ENCODE measurements at regions not wholly inside any gene's neighbourhood (a gene's known extent, or its start where the extent isn't known, plus 50 kb on each side); places are given as distances from the start of the nearest gene placed in this dataset.

- Histone ChIP-seq H3K36me3 (no peaks in the 10 kb centered on the region), H3K4me3 (no peak overlapping the region), H3K4me1 (no peaks in the 10 kb centered on the region), H3K27ac (no peak overlapping the region), H3K9me3 (no peaks in the 10 kb centered on the region), H3K27me3 (no peaks in the 10 kb centered on the region)
- no peak for DNase-seq (ENCODE audit: extremely low spot score in 2 of 2)
- TF ChIP-seq POLR2AphosphoS5 (IDR thresholded peaks at IDR 0.05; ENCODE audit: insufficient read depth in 1 of 2, low read depth in 1 of 2) (no peak), POLR2A (IDR thresholded peaks at IDR 0.05) (no peak), CTCF (IDR thresholded peaks at IDR 0.05) (no peak)
- intact Hi-C loops (cut with DNase I): no loop called here
These were observed 235.9 kb upstream of the CDH6 start for GRCh38 chr5:30957591-30957990.

- Histone ChIP-seq H3K4me3 (no peak overlapping the region), H3K36me3 (no peaks in the 10 kb centered on the region), H3K4me1 (no peaks in the 10 kb centered on the region), H3K9me3 (no peaks in the 10 kb centered on the region), H3K27me3 (no peaks in the 10 kb centered on the region), H3K27ac (no peak overlapping the region)
- TF ChIP-seq POLR2A (IDR thresholded peaks at IDR 0.05) (no peak), POLR2AphosphoS5 (IDR thresholded peaks at IDR 0.05; ENCODE audit: insufficient read depth in 1 of 2, low read depth in 1 of 2) (no peak), CTCF (IDR thresholded peaks at IDR 0.05) (no peak)
- intact Hi-C loops (cut with DNase I): no loop called here
- no peak for DNase-seq (ENCODE audit: extremely low spot score in 2 of 2)
These were observed 237.2 kb upstream of the CDH6 start for GRCh38 chr5:30956251-30956650.

- intact Hi-C loops (cut with DNase I): no loop called here
- TF ChIP-seq CTCF (IDR thresholded peaks at IDR 0.05) (no peak), POLR2A (IDR thresholded peaks at IDR 0.05) (no peak), POLR2AphosphoS5 (IDR thresholded peaks at IDR 0.05; ENCODE audit: insufficient read depth in 1 of 2, low read depth in 1 of 2) (no peak)
- Histone ChIP-seq H3K4me1 (no peaks in the 10 kb centered on the region), H3K36me3 (no peaks in the 10 kb centered on the region), H3K27ac (no peak overlapping the region), H3K4me3 (no peak overlapping the region), H3K27me3 (no peaks in the 10 kb centered on the region), H3K9me3 (no peaks in the 10 kb centered on the region)
- no peak for DNase-seq (ENCODE audit: extremely low spot score in 2 of 2)
These were observed 256.4 kb upstream of the CDH6 start for GRCh38 chr5:30937070-30937469.

- intact Hi-C loops (cut with DNase I): no loop called here
- no peak overlapping the region for H3K4me3 ChIP-seq
- no peak overlapping the region for H3K27ac ChIP-seq
- no peaks in the 10 kb centered on the region for H3K9me3 ChIP-seq
- no peaks in the 10 kb centered on the region for H3K4me1 ChIP-seq
- H3K36me3 ChIP-seq: no peaks in the 10 kb centered on the region
- DNase-seq (ENCODE audit: extremely low spot score in 2 of 2): no peak
- TF ChIP-seq POLR2A (IDR thresholded peaks at IDR 0.05): no peak
- no peak for TF ChIP-seq POLR2AphosphoS5 (IDR thresholded peaks at IDR 0.05; ENCODE audit: insufficient read depth in 1 of 2, low read depth in 1 of 2)
- no peak for TF ChIP-seq CTCF (IDR thresholded peaks at IDR 0.05)
- no peaks in the 10 kb centered on the region for H3K27me3 ChIP-seq
These were observed 259.9 kb upstream of the CDH6 start for GRCh38 chr5:30933599-30933998.

- Histone ChIP-seq H3K9me3 (no peaks in the 10 kb centered on the region), H3K4me1 (no peaks in the 10 kb centered on the region), H3K4me3 (no peak overlapping the region), H3K36me3 (no peaks in the 10 kb centered on the region), H3K27me3 (no peaks in the 10 kb centered on the region), H3K27ac (no peak overlapping the region)
- TF ChIP-seq CTCF (IDR thresholded peaks at IDR 0.05) (no peak), POLR2AphosphoS5 (IDR thresholded peaks at IDR 0.05; ENCODE audit: insufficient read depth in 1 of 2, low read depth in 1 of 2) (no peak), POLR2A (IDR thresholded peaks at IDR 0.05) (no peak)
- DNase-seq (ENCODE audit: extremely low spot score in 2 of 2): no peak
- intact Hi-C loops (cut with DNase I): no loop called here
These were observed 261.0 kb upstream of the CDH6 start for GRCh38 chr5:30932273-30933017.
